ENCODE measurements at regions not wholly inside any gene's neighbourhood (a gene's known extent, or its start where the extent isn't known, plus 50 kb on each side); places are given as distances from the start of the nearest gene placed in this dataset.

DNA sequence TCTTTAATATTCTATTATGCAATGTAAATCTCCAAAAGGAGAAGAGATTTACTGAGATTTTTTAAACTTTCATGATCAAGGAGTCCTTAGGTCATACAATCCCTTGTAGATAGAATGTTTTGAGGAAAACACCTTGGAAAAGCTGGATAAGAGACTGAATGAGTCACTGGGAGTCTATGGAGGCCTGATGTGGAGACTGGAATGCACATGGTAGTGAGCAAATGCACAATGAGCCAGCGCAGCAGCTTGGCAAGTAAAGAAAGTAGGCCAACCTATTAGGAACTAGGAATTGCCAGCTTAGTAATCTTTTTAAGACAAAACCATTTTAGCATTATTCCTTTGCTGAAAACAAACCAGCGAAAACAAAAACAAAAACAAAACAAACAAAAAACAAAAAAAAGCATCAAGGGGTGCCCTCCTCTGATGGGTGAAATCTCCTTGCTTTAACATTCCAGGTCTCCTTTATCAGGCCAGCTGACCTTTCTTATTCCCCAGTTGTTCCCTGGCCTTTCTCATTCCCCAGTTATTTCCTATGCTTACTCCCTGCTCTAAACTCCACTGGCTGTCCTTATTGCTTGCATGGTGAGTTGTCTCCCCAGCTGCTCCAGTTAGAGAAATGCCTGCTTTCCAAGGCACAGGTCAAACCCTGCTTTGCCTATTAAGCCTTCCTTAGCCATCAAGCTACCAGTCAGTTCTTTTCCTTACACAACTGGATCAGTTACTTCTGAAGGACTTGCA is 135.8 kb downstream of the PLCE1 start:
- TF ChIP-seq, protein P1, sequence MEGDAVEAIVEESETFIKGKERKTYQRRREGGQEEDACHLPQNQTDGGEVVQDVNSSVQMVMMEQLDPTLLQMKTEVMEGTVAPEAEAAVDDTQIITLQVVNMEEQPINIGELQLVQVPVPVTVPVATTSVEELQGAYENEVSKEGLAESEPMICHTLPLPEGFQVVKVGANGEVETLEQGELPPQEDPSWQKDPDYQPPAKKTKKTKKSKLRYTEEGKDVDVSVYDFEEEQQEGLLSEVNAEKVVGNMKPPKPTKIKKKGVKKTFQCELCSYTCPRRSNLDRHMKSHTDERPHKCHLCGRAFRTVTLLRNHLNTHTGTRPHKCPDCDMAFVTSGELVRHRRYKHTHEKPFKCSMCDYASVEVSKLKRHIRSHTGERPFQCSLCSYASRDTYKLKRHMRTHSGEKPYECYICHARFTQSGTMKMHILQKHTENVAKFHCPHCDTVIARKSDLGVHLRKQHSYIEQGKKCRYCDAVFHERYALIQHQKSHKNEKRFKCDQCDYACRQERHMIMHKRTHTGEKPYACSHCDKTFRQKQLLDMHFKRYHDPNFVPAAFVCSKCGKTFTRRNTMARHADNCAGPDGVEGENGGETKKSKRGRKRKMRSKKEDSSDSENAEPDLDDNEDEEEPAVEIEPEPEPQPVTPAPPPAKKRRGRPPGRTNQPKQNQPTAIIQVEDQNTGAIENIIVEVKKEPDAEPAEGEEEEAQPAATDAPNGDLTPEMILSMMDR (conservative IDR thresholded peaks at IDR 0.05; ENCODE audit: low read length), result no peak
- TF ChIP-seq EZH2phosphoT487 (IDR thresholded peaks at IDR 0.05; ENCODE audit: borderline replicate concordance, low read depth, low read length), result no peak
